ENCODE measurements at regions not wholly inside any gene's neighbourhood (a gene's known extent, or its start where the extent isn't known, plus 50 kb on each side); places are given as distances from the start of the nearest gene placed in this dataset.

DNA sequence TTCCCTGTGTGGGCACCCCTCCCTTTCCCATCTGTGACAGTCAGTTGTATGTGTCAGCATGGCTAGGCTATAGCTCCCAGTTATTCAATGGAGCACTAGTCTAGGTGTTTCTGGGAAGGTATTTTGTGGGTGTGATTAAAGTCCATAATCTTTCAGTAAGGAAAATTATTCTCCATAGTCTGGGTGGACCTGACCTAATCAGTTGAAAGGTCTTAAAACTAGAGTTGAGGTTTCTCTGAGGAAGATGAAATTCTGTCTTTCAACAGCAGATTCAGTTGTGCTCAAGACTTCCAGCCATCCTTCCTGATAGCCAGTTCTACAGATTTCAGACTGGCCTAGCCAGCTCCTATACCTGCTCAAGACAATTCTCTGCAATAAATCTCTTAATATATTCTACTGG, 284.6 kb upstream of the PROK2 start (continued):
- TF ChIP-seq E2F6 (IDR thresholded peaks at IDR 0.05): no peak
- no peak for TF ChIP-seq CREB1 (IDR thresholded peaks at IDR 0.05)
- TF ChIP-seq GABPA (IDR thresholded peaks at IDR 0.05; ENCODE audit: borderline replicate concordance, insufficient read depth, low read length): no peak
- no peak for TF ChIP-seq SIRT6 (IDR thresholded peaks at IDR 0.05; ENCODE audit: low read length)
- no peak for TF ChIP-seq SP4 (IDR thresholded peaks at IDR 0.05; ENCODE audit: low read length)
- no peak for TF ChIP-seq JUN (IDR thresholded peaks at IDR 0.05; ENCODE audit: low read depth, low read length)

Measured in H1 (cell line).